ENCODE measurements at regions not wholly inside any gene's neighbourhood (a gene's known extent, or its start where the extent isn't known, plus 50 kb on each side); places are given as distances from the start of the nearest gene placed in this dataset.

- TF ChIP-seq ZNF274 (IDR thresholded peaks at IDR 0.05; ENCODE audit: low read depth, low read length), result no peak
- H3K4me3 ChIP-seq (ENCODE audit: low read length), result no peak overlapping the region
These were observed 319.6 kb downstream of the PTTG2 start for GRCh38 chr4:38279650-38280322.

GRCh38 chr4:38280323-38280706 lies 320.1 kb downstream of the PTTG2 start:
- H3K4me3 ChIP-seq (ENCODE audit: low read length), result no peak overlapping the region
- no peak for TF ChIP-seq ZNF274 (IDR thresholded peaks at IDR 0.05; ENCODE audit: low read depth, low read length)

GRCh38 chr4:38281371-38282071 lies 321.3 kb downstream of the PTTG2 start:
- TF ChIP-seq ZNF274 (IDR thresholded peaks at IDR 0.05; ENCODE audit: low read depth, low read length), result no peak
- H3K4me3 ChIP-seq (ENCODE audit: low read length), result no peak overlapping the region

GRCh38 chr4:38283724-38284123 lies 323.5 kb downstream of the PTTG2 start:
- TF ChIP-seq ZNF274 (IDR thresholded peaks at IDR 0.05; ENCODE audit: low read depth, low read length), result no peak
- H3K4me3 ChIP-seq (ENCODE audit: low read length), result no peak overlapping the region

- no peak overlapping the region for H3K4me3 ChIP-seq (ENCODE audit: low read length)
- TF ChIP-seq ZNF274 (IDR thresholded peaks at IDR 0.05; ENCODE audit: low read depth, low read length), result no peak
These were observed 324.3 kb downstream of the PTTG2 start for GRCh38 chr4:38284294-38285030.

- no peak overlapping the region for H3K4me3 ChIP-seq (ENCODE audit: low read length)
- TF ChIP-seq ZNF274 (IDR thresholded peaks at IDR 0.05; ENCODE audit: low read depth, low read length), result no peak
These were observed 327.1 kb downstream of the PTTG2 start for GRCh38 chr4:38287101-38287851.

- no peak for TF ChIP-seq ZNF274 (IDR thresholded peaks at IDR 0.05; ENCODE audit: low read depth, low read length)
- no peak overlapping the region for H3K4me3 ChIP-seq (ENCODE audit: low read length)
These were observed 329.4 kb downstream of the PTTG2 start for GRCh38 chr4:38289553-38289952.

- no peak overlapping the region for H3K4me3 ChIP-seq (ENCODE audit: low read length)
- TF ChIP-seq ZNF274 (IDR thresholded peaks at IDR 0.05; ENCODE audit: low read depth, low read length), result no peak
These were observed 330.2 kb downstream of the PTTG2 start for GRCh38 chr4:38290366-38290765.

GRCh38 chr4:38290914-38291313 lies 330.7 kb downstream of the PTTG2 start:
- TF ChIP-seq ZNF274 (IDR thresholded peaks at IDR 0.05; ENCODE audit: low read depth, low read length), result no peak

GRCh38 chr4:38292529-38292928 lies 332.3 kb downstream of the PTTG2 start:
- no peak overlapping the region for H3K4me3 ChIP-seq (ENCODE audit: low read length)
- no peak for TF ChIP-seq ZNF274 (IDR thresholded peaks at IDR 0.05; ENCODE audit: low read depth, low read length)

More at GRCh38 chr4:38290914-38291313, 330.7 kb downstream of the PTTG2 start:
- no peak overlapping the region for H3K4me3 ChIP-seq (ENCODE audit: low read length)

GRCh38 chr4:38294238-38294637 lies 334.0 kb downstream of the PTTG2 start:
- H3K4me3 ChIP-seq (ENCODE audit: low read length), result no peak overlapping the region
- no peak for TF ChIP-seq ZNF274 (IDR thresholded peaks at IDR 0.05; ENCODE audit: low read depth, low read length)

GRCh38 chr4:38297061-38297460 lies 336.9 kb downstream of the PTTG2 start:
- H3K4me3 ChIP-seq (ENCODE audit: low read length), result no peak overlapping the region
- no peak for TF ChIP-seq ZNF274 (IDR thresholded peaks at IDR 0.05; ENCODE audit: low read depth, low read length)

GRCh38 chr4:38298868-38299713 lies 338.9 kb downstream of the PTTG2 start:
- no peak for TF ChIP-seq ZNF274 (IDR thresholded peaks at IDR 0.05; ENCODE audit: low read depth, low read length)
- no peak overlapping the region for H3K4me3 ChIP-seq (ENCODE audit: low read length)

Data from GM08714 (cell line).